ENCODE measurements at regions not wholly inside any gene's neighbourhood (a gene's known extent, or its start where the extent isn't known, plus 50 kb on each side); places are given as distances from the start of the nearest gene placed in this dataset.
"Not testable (repeated sequence)": the region's sequence is repeated elsewhere in the genome, so short reads cannot be mapped to it uniquely, and the experiment has no call there.

DNA sequence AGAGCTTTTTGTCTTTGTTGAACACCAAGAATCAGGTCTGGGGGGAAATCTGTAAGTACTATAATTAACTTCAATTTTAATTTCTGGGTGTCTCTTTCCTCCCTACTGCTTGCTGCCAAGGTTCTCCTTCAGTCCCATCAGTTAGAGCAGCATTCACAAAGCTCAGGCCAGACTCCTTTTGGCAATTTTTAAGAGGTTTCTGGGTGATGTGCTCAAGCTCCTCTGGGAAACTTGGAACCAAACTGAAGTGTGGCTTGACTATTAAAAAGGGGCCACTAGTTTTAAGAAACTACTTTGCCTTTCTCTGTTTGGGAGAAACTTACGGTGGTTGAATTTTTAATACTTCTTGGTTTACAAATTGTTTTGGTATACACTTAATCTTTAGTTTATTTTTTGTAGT is 227.7 kb upstream of the SOX2 start:
- Mint-ChIP-seq H3K9me3 (peaks cover under 1% of the 10 kb centered on the region), H3K4me1 (no peaks in the 10 kb centered on the region), H3K27ac (no peak overlapping the region), H3K4me3 (no peak overlapping the region), H3K27me3 (no peaks in the 10 kb centered on the region), H3K36me3 (ENCODE audit: low read depth) (no peaks in the 10 kb centered on the region)
- ChIA-PET POLR2A (no interaction called here), CTCF (no interaction called here)
- no peak for ATAC-seq (ENCODE audit: low read depth)
- intact Hi-C loops (cut with micrococcal nuclease) = no loop called here
- TF ChIP-seq, protein P1, sequence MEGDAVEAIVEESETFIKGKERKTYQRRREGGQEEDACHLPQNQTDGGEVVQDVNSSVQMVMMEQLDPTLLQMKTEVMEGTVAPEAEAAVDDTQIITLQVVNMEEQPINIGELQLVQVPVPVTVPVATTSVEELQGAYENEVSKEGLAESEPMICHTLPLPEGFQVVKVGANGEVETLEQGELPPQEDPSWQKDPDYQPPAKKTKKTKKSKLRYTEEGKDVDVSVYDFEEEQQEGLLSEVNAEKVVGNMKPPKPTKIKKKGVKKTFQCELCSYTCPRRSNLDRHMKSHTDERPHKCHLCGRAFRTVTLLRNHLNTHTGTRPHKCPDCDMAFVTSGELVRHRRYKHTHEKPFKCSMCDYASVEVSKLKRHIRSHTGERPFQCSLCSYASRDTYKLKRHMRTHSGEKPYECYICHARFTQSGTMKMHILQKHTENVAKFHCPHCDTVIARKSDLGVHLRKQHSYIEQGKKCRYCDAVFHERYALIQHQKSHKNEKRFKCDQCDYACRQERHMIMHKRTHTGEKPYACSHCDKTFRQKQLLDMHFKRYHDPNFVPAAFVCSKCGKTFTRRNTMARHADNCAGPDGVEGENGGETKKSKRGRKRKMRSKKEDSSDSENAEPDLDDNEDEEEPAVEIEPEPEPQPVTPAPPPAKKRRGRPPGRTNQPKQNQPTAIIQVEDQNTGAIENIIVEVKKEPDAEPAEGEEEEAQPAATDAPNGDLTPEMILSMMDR (IDR thresholded peaks at IDR 0.05) = no peak
- no peak for DNase-seq

DNA sequence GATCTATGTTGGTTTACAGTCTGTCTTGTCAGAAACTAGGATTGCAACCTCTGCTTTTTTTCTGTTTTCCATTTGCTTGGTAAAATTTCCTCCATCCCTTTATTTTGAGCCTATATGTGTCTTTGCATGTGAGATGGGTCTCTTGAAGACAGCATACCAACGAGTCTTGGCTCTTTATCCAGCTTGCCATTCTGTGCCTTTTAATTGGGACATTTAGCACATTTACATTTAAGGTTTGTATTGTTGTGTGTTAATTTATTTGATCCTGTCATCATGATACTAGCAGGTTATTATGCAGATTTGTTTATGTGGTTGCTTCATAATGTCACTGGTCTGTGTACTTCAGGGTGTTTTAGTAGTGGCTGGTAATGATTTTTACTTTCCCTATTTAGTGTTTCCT is 236.6 kb upstream of the SOX2 start:
- H3K27ac Mint-ChIP-seq; ATAC-seq (ENCODE audit: low read depth); intact Hi-C loops (cut with micrococcal nuclease); CTCF ChIA-PET; H3K36me3 Mint-ChIP-seq (ENCODE audit: low read depth); H3K4me1 Mint-ChIP-seq; POLR2A ChIA-PET; DNase-seq; H3K27me3 Mint-ChIP-seq; H3K4me3 Mint-ChIP-seq: not testable (repeated sequence)
- peaks cover 28% of the 10 kb centered on the region for H3K9me3 Mint-ChIP-seq

DNA sequence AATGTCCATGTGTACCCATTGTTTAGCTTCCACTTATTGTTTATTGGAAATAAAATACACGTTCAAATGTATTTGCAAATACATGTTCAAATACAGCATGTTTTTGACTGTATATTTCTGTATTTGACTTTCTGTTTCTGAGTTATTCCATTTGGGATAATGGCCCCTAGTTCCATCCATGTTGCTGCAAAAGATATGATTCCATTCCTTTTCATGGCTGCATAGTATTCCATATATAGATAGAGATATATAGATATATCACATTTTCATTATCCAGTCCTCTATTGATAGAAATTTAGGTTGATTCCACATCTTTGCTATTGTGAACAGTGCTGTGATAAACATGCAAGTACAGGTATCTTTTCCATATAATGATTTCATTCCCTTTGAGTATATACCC is 241.4 kb upstream of the SOX2 start:
- peaks cover 16% of the 10 kb centered on the region for H3K9me3 Mint-ChIP-seq
- H3K4me1 Mint-ChIP-seq = no peaks in the 10 kb centered on the region
- CTCF ChIA-PET = no interaction called here
- no peaks in the 10 kb centered on the region for H3K36me3 Mint-ChIP-seq (ENCODE audit: low read depth)
- TF ChIP-seq, protein P1 (IDR thresholded peaks at IDR 0.05) = no peak
- H3K4me3 Mint-ChIP-seq = no peak overlapping the region
- H3K27ac Mint-ChIP-seq = no peak overlapping the region
- ATAC-seq (ENCODE audit: low read depth) (no peak), DNase-seq (no peak)
- H3K27me3 Mint-ChIP-seq = no peaks in the 10 kb centered on the region
- POLR2A ChIA-PET = no interaction called here
- intact Hi-C loops (cut with micrococcal nuclease) = no loop called here

DNA sequence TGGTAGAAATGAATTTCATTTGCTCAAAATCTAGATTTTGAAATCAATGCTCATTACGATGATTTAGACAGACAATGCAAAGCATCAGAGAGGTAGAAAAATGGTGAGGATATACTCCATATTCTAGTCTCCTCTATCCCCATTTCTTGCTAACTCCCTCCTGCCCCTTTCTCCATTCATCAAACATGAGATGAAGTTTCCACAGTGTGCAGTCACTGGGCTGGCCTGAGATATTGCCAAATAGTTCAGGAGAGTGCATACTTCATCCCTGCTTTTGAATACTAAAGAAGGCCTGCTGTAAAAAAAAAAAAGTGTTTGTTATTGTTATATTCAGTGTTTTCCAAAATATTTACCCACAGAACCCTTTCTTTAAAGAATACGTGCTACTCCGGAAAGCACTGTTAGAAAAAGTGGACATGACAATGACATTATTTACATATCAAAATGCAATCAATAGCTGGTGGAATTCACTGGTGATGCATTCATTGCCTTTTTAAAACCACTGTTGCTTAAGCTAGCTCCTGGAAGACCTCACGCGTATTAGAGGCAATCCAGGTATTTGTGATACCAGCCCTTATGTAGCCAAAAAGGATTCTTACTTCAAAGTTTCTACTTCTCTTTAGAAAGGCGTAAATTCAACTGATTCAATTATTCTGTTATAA is 247.6 kb upstream of the SOX2 start:
- intact Hi-C loops (cut with micrococcal nuclease) = no loop called here
- no peak for ATAC-seq (ENCODE audit: low read depth)
- DNase-seq = no peak
- no peak overlapping the region for H3K4me3 Mint-ChIP-seq
- H3K27me3 Mint-ChIP-seq = no peaks in the 10 kb centered on the region
- no peaks in the 10 kb centered on the region for H3K4me1 Mint-ChIP-seq
- POLR2A ChIA-PET = no interaction called here
- H3K27ac Mint-ChIP-seq = no peak overlapping the region
- no peaks in the 10 kb centered on the region for H3K9me3 Mint-ChIP-seq
- TF ChIP-seq, protein P1 (IDR thresholded peaks at IDR 0.05) = no peak
- no peaks in the 10 kb centered on the region for H3K36me3 Mint-ChIP-seq (ENCODE audit: low read depth)
- CTCF ChIA-PET = no interaction called here

DNA sequence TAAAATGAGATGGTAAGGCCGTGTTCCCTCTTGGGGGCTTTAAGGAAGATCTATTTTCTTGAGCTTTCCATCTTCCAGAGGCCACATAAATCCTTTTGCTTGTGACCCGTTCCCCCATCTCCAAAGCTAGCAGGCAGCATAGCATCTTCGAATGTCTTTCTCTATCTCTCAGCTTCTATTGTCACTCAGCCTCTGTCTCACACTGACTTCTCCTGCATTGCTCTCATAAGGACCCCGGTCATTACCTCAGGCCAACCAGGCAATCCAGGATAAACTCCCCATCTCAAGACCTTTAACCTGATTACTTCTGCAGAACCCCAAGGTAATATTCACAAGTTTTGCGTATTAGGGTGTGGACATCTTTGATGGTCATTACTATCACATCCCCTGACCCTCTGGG is 250.3 kb upstream of the SOX2 start:
- no peak for DNase-seq
- TF ChIP-seq, protein P1 (IDR thresholded peaks at IDR 0.05) = no peak
- H3K4me1 Mint-ChIP-seq = no peaks in the 10 kb centered on the region
- ChIA-PET CTCF (no interaction called here), POLR2A (no interaction called here)
- H3K36me3 Mint-ChIP-seq (ENCODE audit: low read depth) = no peaks in the 10 kb centered on the region
- no peak overlapping the region for H3K27ac Mint-ChIP-seq
- ATAC-seq (ENCODE audit: low read depth) = no peak
- no peaks in the 10 kb centered on the region for H3K9me3 Mint-ChIP-seq
- H3K4me3 Mint-ChIP-seq = no peak overlapping the region
- intact Hi-C loops (cut with micrococcal nuclease) = no loop called here
- H3K27me3 Mint-ChIP-seq = no peaks in the 10 kb centered on the region

DNA sequence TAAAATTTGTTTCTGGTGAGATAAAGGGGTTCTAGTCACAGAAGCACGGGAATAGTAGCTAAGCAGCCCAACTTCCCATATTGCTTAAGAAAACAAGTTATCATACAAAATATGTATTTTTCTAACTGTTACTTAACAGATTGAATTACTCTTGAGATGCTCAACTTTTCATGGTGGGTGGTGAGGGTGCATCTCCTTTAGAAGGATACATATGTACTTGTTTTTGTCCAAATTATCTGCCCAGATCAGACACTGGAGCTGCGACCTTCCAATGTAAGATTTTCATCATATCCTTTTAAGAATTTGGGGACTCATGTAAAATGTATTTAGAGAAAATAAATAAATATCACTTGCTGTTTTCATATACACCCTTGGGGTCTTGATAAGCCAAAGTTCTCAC is 252.2 kb upstream of the SOX2 start:
- DNase-seq = no peak
- H3K9me3 Mint-ChIP-seq = no peaks in the 10 kb centered on the region
- no peak overlapping the region for H3K27ac Mint-ChIP-seq
- no peaks in the 10 kb centered on the region for H3K4me1 Mint-ChIP-seq
- intact Hi-C loops (cut with micrococcal nuclease) = no loop called here
- ChIA-PET CTCF (no interaction called here), POLR2A (no interaction called here)
- TF ChIP-seq, protein P1 (IDR thresholded peaks at IDR 0.05) = no peak
- H3K36me3 Mint-ChIP-seq (ENCODE audit: low read depth) = no peaks in the 10 kb centered on the region
- ATAC-seq (ENCODE audit: low read depth) = no peak
- H3K4me3 Mint-ChIP-seq = no peak overlapping the region
- H3K27me3 Mint-ChIP-seq = no peaks in the 10 kb centered on the region
